Keratinocyte (primary cell): ENCODE measurements at regions not wholly inside any gene's neighbourhood (a gene's known extent, or its start where the extent isn't known, plus 50 kb on each side); places are given as distances from the start of the nearest gene placed in this dataset.

Experiments used
- DNase-seq: peaks from one replicate; pipeline ENCODE4 v3.0.0-alpha.2; 2011; ENCODE audit warnings: low read depth, missing footprints, low spot score
- FAIRE-seq: peaks from 2 replicates; lab custom pipeline; 2011; peaks lifted over from hg19 to GRCh38; lab: Jason Lieb, UNC
- H2AFZ ChIP-seq: 2 replicates; pipeline ENCODE4 v1.6.0; 2012; ENCODE audit warnings: low read length, control low read depth, inconsistent platforms; ENCODE audit not compliant: control insufficient read depth
- H3K27ac ChIP-seq: 2 replicates; pipeline ENCODE4 v1.5.1; 2011; ENCODE audit warnings: low read length; ENCODE audit not compliant: control insufficient read depth, insufficient read depth
- H3K27me3 ChIP-seq: 3 replicates; pipeline ENCODE4 v1.6.0; 2011; ENCODE audit warnings: low read length; ENCODE audit not compliant: control insufficient read depth, insufficient read depth; ENCODE audit errors: extremely low read depth
- H3K36me3 ChIP-seq, 2 experiments: 2 replicates in 1 of 2; 3 replicates in 1 of 2; pipeline ENCODE4 v1.5.1; 2011; ENCODE audit warnings: low read length in 2 of 2, mild to moderate bottlenecking in 1 of 2; ENCODE audit not compliant: control insufficient read depth in 2 of 2, insufficient read depth in 2 of 2; ENCODE audit errors: extremely low read depth in 1 of 2
- H3K4me1 ChIP-seq: 3 replicates; pipeline ENCODE4 v1.5.1; 2011; ENCODE audit warnings: low read length; ENCODE audit not compliant: control insufficient read depth, insufficient read depth; ENCODE audit errors: extremely low read depth
- H3K4me2 ChIP-seq: 3 replicates; pipeline ENCODE4 v1.6.0; 2011; ENCODE audit warnings: low read depth, low read length; ENCODE audit not compliant: control insufficient read depth, insufficient read depth; ENCODE audit errors: extremely low read depth
- H3K4me3 ChIP-seq, 3 experiments: fragments of 200-600 bp in 1 of 3; sonication (generic) in 1 of 3; 2 replicates in 2 of 3; 3 replicates in 1 of 3; pipeline ENCODE4 v1.5.1; 2011 to 2016; ENCODE audit warnings: low read length in 3 of 3, mild to moderate bottlenecking in 3 of 3, control low read depth in 2 of 3, inconsistent platforms in 1 of 3, low read depth in 1 of 3, mixed read lengths in 1 of 3, mixed run types in 1 of 3, moderate library complexity in 1 of 3; ENCODE audit not compliant: control insufficient read depth in 2 of 3, insufficient read depth in 2 of 3; ENCODE audit errors: extremely low read depth in 1 of 3
- H3K79me2 ChIP-seq: 2 replicates; pipeline ENCODE4 v1.6.0; 2012; ENCODE audit warnings: low read length; ENCODE audit not compliant: control insufficient read depth, insufficient read depth
- H3K9ac ChIP-seq: 3 replicates; pipeline ENCODE4 v1.6.0; 2011; ENCODE audit warnings: low read length; ENCODE audit not compliant: control insufficient read depth, insufficient read depth; ENCODE audit errors: extremely low read depth
- H3K9me1 ChIP-seq: 3 replicates; pipeline ENCODE4 v1.6.0; 2011; ENCODE audit warnings: low read length; ENCODE audit not compliant: control insufficient read depth, insufficient read depth; ENCODE audit errors: extremely low read depth
- H3K9me3 ChIP-seq: 2 replicates; pipeline ENCODE4 v1.5.1; 2012; ENCODE audit warnings: low read depth, low read length; ENCODE audit not compliant: control insufficient read depth
- H4K20me1 ChIP-seq: 3 replicates; pipeline ENCODE4 v1.6.0; 2011; ENCODE audit warnings: low read length; ENCODE audit not compliant: control insufficient read depth, insufficient read depth; ENCODE audit errors: extremely low read depth
- EZH2 ChIP-seq: IDR thresholded peaks from one replicate; pipeline ENCODE4 v1.6.1; 2012; ENCODE audit warnings: inconsistent platforms, mild to moderate bottlenecking, low read length, moderate library complexity
- dilution Hi-C: fragments of 300-500 bp; cut with MboI; formaldehyde crosslinking; loops from one replicate; pipeline ENCODE4 v1.7.0; 2020; ENCODE audit warnings: low sequenced_read_pairs; ENCODE audit not compliant: extremely low pct_ligation_motif_present
- TF ChIP-seq, protein P1 (sequence below), 3 experiments: IDR thresholded peaks in 1 of 3; conservative IDR thresholded peaks in 1 of 3; optimal IDR thresholded peaks in 1 of 3; 2 replicates in 2 of 3; 3 replicates in 1 of 3; pipeline versions ENCODE3 to v1.5.1; 2011; ENCODE audit warnings: low read length in 3 of 3, mild to moderate bottlenecking in 3 of 3, moderate library complexity in 2 of 3, control low read depth in 1 of 3, inconsistent platforms in 1 of 3; ENCODE audit not compliant: insufficient read depth in 2 of 3; ENCODE audit errors: extremely low read depth in 1 of 3

DNA sequence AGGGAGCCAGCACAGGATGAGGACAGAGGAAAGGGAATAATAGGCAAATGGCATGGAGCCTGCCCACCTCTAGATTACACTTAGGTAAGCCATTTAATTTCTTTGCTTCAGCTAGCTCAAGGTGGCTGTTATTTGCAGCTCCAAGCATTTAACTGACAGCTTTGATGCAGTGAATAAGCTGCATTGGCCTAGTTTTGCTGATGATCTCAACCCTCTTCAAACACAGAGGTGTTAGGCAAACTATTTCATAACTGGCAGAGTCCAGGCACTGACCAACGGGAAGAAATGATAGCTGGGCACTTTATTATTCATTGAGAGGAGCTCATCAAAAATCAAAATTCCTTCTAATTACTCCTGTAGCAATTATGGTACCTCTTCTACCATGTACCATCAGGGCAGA lies 317.4 kb downstream of the BMPER start:
- TF ChIP-seq, protein P1, sequence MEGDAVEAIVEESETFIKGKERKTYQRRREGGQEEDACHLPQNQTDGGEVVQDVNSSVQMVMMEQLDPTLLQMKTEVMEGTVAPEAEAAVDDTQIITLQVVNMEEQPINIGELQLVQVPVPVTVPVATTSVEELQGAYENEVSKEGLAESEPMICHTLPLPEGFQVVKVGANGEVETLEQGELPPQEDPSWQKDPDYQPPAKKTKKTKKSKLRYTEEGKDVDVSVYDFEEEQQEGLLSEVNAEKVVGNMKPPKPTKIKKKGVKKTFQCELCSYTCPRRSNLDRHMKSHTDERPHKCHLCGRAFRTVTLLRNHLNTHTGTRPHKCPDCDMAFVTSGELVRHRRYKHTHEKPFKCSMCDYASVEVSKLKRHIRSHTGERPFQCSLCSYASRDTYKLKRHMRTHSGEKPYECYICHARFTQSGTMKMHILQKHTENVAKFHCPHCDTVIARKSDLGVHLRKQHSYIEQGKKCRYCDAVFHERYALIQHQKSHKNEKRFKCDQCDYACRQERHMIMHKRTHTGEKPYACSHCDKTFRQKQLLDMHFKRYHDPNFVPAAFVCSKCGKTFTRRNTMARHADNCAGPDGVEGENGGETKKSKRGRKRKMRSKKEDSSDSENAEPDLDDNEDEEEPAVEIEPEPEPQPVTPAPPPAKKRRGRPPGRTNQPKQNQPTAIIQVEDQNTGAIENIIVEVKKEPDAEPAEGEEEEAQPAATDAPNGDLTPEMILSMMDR (optimal IDR thresholded peaks at IDR 0.05 in 1 of 3, IDR thresholded peaks at IDR 0.05 in 1 of 3, conservative IDR thresholded peaks at IDR 0.05 in 1 of 3; ENCODE audit: extremely low read depth in 1 of 3, insufficient read depth in 2 of 3, low read length in 3 of 3): no peak
- no peak for TF ChIP-seq EZH2
- no peaks in the 10 kb centered on the region for H3K36me3 ChIP-seq

DNA sequence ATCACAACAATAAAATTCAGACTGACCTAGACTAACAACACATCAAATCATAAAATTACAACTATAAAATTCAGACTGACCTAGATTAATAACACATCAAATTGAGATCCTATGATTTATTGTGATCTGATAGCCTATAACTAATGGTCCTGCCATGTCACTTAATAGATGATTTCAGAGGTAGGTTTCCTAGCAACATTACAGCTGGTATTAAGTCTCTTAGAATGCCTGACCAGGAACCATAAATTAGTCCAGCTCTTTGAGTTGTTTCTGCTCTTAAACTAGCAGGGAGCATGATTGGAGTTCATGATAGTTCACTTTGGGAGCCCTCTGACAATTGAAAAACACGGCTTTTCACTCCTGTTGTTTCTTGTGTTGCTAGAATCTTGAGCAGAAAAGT lies 318.9 kb downstream of the BMPER start:
- DNase-seq: no peak
- H3K36me3 ChIP-seq: no peaks in the 10 kb centered on the region
- H3K9me3 ChIP-seq: no peaks in the 10 kb centered on the region
- dilution Hi-C loops: no loop called here
- H2AFZ ChIP-seq: no peak overlapping the region
- no peak for FAIRE-seq
- H3K4me1 ChIP-seq: no peaks in the 10 kb centered on the region
- no peaks in the 10 kb centered on the region for H3K79me2 ChIP-seq
- peaks cover 2% of the 10 kb centered on the region for H3K27me3 ChIP-seq
- no peak for TF ChIP-seq EZH2
- TF ChIP-seq, protein P1 (optimal IDR thresholded peaks at IDR 0.05 in 1 of 3, IDR thresholded peaks at IDR 0.05 in 1 of 3, conservative IDR thresholded peaks at IDR 0.05 in 1 of 3; ENCODE audit: extremely low read depth in 1 of 3, insufficient read depth in 2 of 3, low read length in 3 of 3): no peak
- H3K9me1 ChIP-seq: no peaks in the 10 kb centered on the region
- H3K4me2 ChIP-seq: no peak overlapping the region
- H4K20me1 ChIP-seq: no peaks in the 10 kb centered on the region
- no peak overlapping the region for H3K4me3 ChIP-seq
- H3K27ac ChIP-seq: no peak overlapping the region
- H3K9ac ChIP-seq: no peak overlapping the region

More for the DNA sequence above, 317.4 kb downstream of the BMPER start:
- Histone ChIP-seq H3K27me3 (peaks cover 2% of the 10 kb centered on the region), H2AFZ (no peak overlapping the region), H3K4me2 (no peak overlapping the region), H3K4me3 (no peak overlapping the region), H3K9ac (no peak overlapping the region), H3K9me1 (no peaks in the 10 kb centered on the region), H3K27ac (no peak overlapping the region), H3K9me3 (no peaks in the 10 kb centered on the region), H4K20me1 (no peaks in the 10 kb centered on the region), H3K79me2 (no peaks in the 10 kb centered on the region), H3K4me1 (no peaks in the 10 kb centered on the region)
- dilution Hi-C loops: no loop called here
- DNase-seq: no peak
- no peak for FAIRE-seq
